ENCODE measurements at regions not wholly inside any gene's neighbourhood (a gene's known extent, or its start where the extent isn't known, plus 50 kb on each side); places are given as distances from the start of the nearest gene placed in this dataset.

- H3K36me3 Mint-ChIP-seq (ENCODE audit: low read depth) = no peaks in the 10 kb centered on the region
- no peak for TF ChIP-seq CTCF (conservative IDR thresholded peaks at IDR 0.05)
- no peak overlapping the region for H3K4me3 Mint-ChIP-seq
- no peak overlapping the region for H3K27ac Mint-ChIP-seq (ENCODE audit: unreplicated experiment)
- H3K4me1 Mint-ChIP-seq = peaks cover 21% of the 10 kb centered on the region
- no peaks in the 10 kb centered on the region for H3K27me3 Mint-ChIP-seq (ENCODE audit: low read depth)
- DNase-seq (ENCODE audit: low read depth, low spot score) = no peak
- H3K9me3 Mint-ChIP-seq = no peaks in the 10 kb centered on the region
These were observed 160.9 kb upstream of the TOX3 start for GRCh38 chr16:52707676-52708337.

DNA sequence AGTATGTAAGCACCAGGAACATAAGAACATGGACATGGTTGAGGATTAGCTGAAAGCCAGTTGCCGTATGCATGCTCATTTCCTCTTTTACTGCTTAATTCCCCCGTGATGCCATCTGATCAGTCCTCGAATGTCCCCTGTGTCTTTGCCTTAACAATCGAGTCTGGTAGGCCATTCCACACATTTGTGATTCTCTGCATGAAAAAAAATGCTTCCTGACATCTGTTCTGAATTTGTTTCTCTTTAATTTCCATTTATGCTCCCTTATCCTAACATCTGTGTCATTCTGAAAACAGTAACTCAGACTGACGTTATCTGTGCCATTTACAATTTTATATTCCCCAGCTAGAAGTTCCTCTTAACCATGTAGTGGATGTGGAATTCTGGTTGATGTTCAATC, 158.2 kb upstream of the TOX3 start:
- no peak for DNase-seq (ENCODE audit: low read depth, low spot score)
- no peak overlapping the region for H3K27ac Mint-ChIP-seq (ENCODE audit: unreplicated experiment)
- no peaks in the 10 kb centered on the region for H3K9me3 Mint-ChIP-seq
- no peak for TF ChIP-seq CTCF (conservative IDR thresholded peaks at IDR 0.05)
- peaks cover 21% of the 10 kb centered on the region for H3K4me1 Mint-ChIP-seq
- H3K36me3 Mint-ChIP-seq (ENCODE audit: low read depth) = no peaks in the 10 kb centered on the region
- no peak overlapping the region for H3K4me3 Mint-ChIP-seq
- no peaks in the 10 kb centered on the region for H3K27me3 Mint-ChIP-seq (ENCODE audit: low read depth)

GRCh38 chr16:52697971-52698370, 151.0 kb upstream of the TOX3 start:
- DNase-seq (ENCODE audit: low read depth, low spot score) = no peak
- H3K36me3 Mint-ChIP-seq (ENCODE audit: low read depth) = no peaks in the 10 kb centered on the region
- H3K4me3 Mint-ChIP-seq = no peak overlapping the region
- H3K27ac Mint-ChIP-seq (ENCODE audit: unreplicated experiment) = no peak overlapping the region
- H3K9me3 Mint-ChIP-seq = peaks cover 16% of the 10 kb centered on the region
- TF ChIP-seq CTCF (conservative IDR thresholded peaks at IDR 0.05) = no peak
- H3K27me3 Mint-ChIP-seq (ENCODE audit: low read depth) = no peaks in the 10 kb centered on the region
- H3K4me1 Mint-ChIP-seq = no peaks in the 10 kb centered on the region

DNA sequence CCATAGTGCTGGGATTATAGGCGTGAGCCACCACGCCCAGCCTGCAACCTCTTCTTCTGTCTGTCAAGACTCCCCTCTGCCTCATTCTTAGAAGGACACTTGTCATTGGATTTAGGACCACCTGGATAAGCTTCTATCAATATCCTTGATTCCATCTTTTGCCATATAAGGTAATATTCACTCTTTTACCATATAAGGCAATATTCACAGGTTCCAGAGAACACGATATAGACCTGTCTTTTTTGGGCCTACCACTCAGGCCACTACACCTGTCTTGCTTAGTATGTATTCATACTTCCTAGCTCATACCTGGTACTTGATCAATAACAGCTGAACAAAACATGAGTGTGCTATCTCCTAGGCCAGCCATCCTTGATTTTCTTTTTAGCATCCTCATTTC, 149.2 kb upstream of the TOX3 start:
- DNase-seq (ENCODE audit: low read depth, low spot score) = no peak
- Mint-ChIP-seq H3K27me3 (ENCODE audit: low read depth) (no peaks in the 10 kb centered on the region), H3K27ac (ENCODE audit: unreplicated experiment) (peak overlapping the region; percentile 67), H3K36me3 (ENCODE audit: low read depth) (peaks cover 3% of the 10 kb centered on the region), H3K4me3 (no peak overlapping the region), H3K9me3 (peaks cover 17% of the 10 kb centered on the region), H3K4me1 (no peaks in the 10 kb centered on the region)
- TF ChIP-seq CTCF (conservative IDR thresholded peaks at IDR 0.05) = no peak

DNA sequence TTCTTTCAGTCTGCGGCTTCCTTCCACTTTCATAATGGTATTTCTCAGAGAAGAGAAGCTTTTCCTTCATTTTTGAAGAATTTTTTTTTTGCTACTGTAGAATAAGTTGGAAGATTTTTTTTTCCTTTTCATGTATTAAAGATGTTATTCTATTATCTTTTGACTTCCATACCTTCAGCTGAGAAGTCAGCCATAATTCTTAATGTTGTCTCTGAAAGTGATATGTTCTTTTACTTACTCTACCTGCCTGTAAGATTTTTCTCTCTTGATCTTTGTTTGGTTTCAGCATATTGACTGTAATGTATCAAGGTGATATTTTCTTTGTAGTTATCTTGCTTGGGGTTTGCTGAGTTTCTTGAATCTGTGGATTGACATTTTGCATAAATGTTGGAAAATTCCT, 143.5 kb upstream of the TOX3 start:
- no peak for DNase-seq (ENCODE audit: low read depth, low spot score)
- TF ChIP-seq CTCF (conservative IDR thresholded peaks at IDR 0.05) = no peak
- no peak overlapping the region for H3K27ac Mint-ChIP-seq (ENCODE audit: unreplicated experiment)
- H3K9me3 Mint-ChIP-seq = peaks cover 15% of the 10 kb centered on the region
- H3K36me3 Mint-ChIP-seq (ENCODE audit: low read depth) = peaks cover 3% of the 10 kb centered on the region
- H3K4me1 Mint-ChIP-seq = no peaks in the 10 kb centered on the region
- H3K27me3 Mint-ChIP-seq (ENCODE audit: low read depth) = no peaks in the 10 kb centered on the region
- H3K4me3 Mint-ChIP-seq = no peak overlapping the region
